ENCODE measurements at regions not wholly inside any gene's neighbourhood (a gene's known extent, or its start where the extent isn't known, plus 50 kb on each side); places are given as distances from the start of the nearest gene placed in this dataset.

DNA sequence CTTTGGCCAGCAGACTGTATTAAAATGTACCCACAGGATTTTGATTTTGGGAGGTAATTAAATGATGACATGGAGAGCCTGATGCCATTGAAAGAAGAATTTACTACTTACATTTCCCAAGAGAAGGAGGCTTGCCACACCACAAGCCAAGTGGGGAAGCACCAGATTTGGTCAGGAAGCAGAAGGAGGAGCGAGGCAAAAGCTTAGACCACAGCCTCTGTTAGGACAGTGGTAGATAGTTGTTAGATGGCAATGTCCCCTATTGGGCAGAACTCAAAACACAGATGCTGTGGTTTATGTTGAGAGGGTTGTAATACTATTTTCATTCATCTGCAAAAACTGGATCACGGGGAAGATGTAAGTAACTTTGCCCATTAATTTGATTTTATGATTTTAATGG, 709.4 kb downstream of the VRK1 start:
- ChIA-PET CTCF (no interaction called here), POLR2A (no interaction called here)
- Histone ChIP-seq H3K4me1 (ENCODE audit: control insufficient read depth, insufficient read depth, low read length) (no peaks in the 10 kb centered on the region), H3K9me3 (ENCODE audit: control insufficient read depth, insufficient read depth, low read depth, low read length) (no peaks in the 10 kb centered on the region), H3K4me3 (ENCODE audit: low read depth, low read length) (no peak overlapping the region), H3K36me3 (ENCODE audit: control insufficient read depth in 2 of 2, insufficient read depth in 1 of 2, low read length in 2 of 2) (no peaks in the 10 kb centered on the region), H3K27ac (ENCODE audit: extremely low read depth, low read depth, low read length) (no peak overlapping the region)
- TF ChIP-seq ZSCAN16 (tag by site-specific recombination; IDR thresholded peaks at IDR 0.05) (no peak), ZNF133 (tag by site-specific recombination; IDR thresholded peaks at IDR 0.05) (no peak), ZNF10 (tag by site-specific recombination; IDR thresholded peaks at IDR 0.05) (no peak), ZNF549 (tag by site-specific recombination; IDR thresholded peaks at IDR 0.05) (no peak)
- TF ChIP-seq, protein P1, sequence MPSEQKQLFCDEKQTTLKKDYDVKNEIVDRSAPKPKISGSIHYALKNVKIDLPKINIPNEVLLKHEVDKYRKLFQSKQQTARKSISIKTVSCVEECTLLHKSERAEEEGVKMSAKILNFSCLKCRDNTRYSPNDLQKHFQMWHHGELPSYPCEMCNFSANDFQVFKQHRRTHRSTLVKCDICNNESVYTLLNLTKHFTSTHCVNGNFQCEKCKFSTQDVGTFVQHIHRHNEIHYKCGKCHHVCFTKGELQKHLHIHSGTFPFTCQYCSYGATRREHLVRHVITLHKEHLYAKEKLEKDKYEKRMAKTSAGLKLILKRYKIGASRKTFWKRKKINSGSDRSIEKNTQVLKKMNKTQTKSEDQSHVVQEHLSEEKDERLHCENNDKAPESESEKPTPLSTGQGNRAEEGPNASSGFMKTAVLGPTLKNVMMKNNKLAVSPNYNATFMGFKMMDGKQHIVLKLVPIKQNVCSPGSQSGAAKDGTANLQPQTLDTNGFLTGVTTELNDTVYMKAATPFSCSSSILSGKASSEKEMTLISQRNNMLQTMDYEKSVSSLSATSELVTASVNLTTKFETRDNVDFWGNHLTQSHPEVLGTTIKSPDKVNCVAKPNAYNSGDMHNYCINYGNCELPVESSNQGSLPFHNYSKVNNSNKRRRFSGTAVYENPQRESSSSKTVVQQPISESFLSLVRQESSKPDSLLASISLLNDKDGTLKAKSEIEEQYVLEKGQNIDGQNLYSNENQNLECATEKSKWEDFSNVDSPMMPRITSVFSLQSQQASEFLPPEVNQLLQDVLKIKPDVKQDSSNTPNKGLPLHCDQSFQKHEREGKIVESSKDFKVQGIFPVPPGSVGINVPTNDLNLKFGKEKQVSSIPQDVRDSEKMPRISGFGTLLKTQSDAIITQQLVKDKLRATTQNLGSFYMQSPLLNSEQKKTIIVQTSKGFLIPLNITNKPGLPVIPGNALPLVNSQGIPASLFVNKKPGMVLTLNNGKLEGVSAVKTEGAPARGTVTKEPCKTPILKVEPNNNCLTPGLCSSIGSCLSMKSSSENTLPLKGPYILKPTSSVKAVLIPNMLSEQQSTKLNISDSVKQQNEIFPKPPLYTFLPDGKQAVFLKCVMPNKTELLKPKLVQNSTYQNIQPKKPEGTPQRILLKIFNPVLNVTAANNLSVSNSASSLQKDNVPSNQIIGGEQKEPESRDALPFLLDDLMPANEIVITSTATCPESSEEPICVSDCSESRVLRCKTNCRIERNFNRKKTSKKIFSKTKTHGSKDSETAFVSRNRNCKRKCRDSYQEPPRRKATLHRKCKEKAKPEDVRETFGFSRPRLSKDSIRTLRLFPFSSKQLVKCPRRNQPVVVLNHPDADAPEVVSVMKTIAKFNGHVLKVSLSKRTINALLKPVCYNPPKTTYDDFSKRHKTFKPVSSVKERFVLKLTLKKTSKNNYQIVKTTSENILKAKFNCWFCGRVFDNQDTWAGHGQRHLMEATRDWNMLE (tag by site-specific recombination; conservative IDR thresholded peaks at IDR 0.05; ENCODE audit: low read depth), result no peak
- TF ChIP-seq, protein P2, sequence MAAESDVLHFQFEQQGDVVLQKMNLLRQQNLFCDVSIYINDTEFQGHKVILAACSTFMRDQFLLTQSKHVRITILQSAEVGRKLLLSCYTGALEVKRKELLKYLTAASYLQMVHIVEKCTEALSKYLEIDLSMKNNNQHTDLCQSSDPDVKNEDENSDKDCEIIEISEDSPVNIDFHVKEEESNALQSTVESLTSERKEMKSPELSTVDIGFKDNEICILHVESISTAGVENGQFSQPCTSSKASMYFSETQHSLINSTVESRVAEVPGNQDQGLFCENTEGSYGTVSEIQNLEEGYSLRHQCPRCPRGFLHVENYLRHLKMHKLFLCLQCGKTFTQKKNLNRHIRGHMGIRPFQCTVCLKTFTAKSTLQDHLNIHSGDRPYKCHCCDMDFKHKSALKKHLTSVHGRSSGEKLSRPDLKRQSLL (tag by site-specific recombination; IDR thresholded peaks at IDR 0.05), result no peak
- TF ChIP-seq, protein P3, sequence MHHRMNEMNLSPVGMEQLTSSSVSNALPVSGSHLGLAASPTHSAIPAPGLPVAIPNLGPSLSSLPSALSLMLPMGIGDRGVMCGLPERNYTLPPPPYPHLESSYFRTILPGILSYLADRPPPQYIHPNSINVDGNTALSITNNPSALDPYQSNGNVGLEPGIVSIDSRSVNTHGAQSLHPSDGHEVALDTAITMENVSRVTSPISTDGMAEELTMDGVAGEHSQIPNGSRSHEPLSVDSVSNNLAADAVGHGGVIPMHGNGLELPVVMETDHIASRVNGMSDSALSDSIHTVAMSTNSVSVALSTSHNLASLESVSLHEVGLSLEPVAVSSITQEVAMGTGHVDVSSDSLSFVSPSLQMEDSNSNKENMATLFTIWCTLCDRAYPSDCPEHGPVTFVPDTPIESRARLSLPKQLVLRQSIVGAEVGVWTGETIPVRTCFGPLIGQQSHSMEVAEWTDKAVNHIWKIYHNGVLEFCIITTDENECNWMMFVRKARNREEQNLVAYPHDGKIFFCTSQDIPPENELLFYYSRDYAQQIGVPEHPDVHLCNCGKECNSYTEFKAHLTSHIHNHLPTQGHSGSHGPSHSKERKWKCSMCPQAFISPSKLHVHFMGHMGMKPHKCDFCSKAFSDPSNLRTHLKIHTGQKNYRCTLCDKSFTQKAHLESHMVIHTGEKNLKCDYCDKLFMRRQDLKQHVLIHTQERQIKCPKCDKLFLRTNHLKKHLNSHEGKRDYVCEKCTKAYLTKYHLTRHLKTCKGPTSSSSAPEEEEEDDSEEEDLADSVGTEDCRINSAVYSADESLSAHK (tag by site-specific recombination; IDR thresholded peaks at IDR 0.05), result no peak

DNA sequence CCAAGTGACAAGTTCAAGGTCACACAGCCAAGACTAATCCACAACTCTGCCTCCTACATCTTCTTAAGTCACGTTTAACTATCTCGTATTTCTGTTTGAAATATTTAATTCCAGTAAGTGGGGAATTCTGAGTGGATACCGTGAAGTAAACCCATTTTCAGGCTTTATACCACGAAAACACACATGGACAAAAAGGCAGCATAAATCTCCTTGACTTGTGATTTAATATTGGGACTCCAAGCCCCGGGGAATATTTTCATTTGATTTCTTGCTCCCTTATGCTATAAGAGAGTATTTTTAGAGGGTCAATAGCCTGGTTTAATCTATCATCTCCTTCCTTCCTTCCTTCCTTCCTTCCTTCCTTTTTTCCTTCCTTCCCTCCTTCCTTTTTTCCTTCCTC, 716.7 kb downstream of the VRK1 start:
- CTCF ChIA-PET, result no interaction called here

More for the DNA sequence above, 716.7 kb downstream of the VRK1 start:
- POLR2A ChIA-PET, result no interaction called here
- Histone ChIP-seq H3K4me3 (ENCODE audit: low read depth, low read length) (no peak overlapping the region), H3K9me3 (ENCODE audit: control insufficient read depth, insufficient read depth, low read depth, low read length) (no peaks in the 10 kb centered on the region), H3K27ac (ENCODE audit: extremely low read depth, low read depth, low read length) (no peak overlapping the region), H3K36me3 (ENCODE audit: control insufficient read depth in 2 of 2, insufficient read depth in 1 of 2, low read length in 2 of 2) (no peaks in the 10 kb centered on the region), H3K4me1 (ENCODE audit: control insufficient read depth, insufficient read depth, low read length) (no peaks in the 10 kb centered on the region)
- TF ChIP-seq ZNF76 (tag by site-specific recombination; IDR thresholded peaks at IDR 0.05; ENCODE audit: borderline replicate concordance, low read depth) (no peak), ZNF548 (tag by site-specific recombination; IDR thresholded peaks at IDR 0.05) (no peak), ZNF184 (tag by site-specific recombination; IDR thresholded peaks at IDR 0.05) (no peak), SETDB1 (IDR thresholded peaks at IDR 0.05; ENCODE audit: insufficient read length, low read length) (no peak)
- TF ChIP-seq, protein P4, sequence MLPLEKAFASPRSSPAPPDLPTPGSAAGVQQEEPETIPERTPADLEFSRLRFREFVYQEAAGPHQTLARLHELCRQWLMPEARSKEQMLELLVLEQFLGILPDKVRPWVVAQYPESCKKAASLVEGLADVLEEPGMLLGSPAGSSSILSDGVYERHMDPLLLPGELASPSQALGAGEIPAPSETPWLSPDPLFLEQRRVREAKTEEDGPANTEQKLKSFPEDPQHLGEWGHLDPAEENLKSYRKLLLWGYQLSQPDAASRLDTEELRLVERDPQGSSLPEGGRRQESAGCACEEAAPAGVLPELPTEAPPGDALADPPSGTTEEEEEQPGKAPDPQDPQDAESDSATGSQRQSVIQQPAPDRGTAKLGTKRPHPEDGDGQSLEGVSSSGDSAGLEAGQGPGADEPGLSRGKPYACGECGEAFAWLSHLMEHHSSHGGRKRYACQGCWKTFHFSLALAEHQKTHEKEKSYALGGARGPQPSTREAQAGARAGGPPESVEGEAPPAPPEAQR (tag by site-specific recombination; IDR thresholded peaks at IDR 0.05), result no peak
- TF ChIP-seq, protein P5, sequence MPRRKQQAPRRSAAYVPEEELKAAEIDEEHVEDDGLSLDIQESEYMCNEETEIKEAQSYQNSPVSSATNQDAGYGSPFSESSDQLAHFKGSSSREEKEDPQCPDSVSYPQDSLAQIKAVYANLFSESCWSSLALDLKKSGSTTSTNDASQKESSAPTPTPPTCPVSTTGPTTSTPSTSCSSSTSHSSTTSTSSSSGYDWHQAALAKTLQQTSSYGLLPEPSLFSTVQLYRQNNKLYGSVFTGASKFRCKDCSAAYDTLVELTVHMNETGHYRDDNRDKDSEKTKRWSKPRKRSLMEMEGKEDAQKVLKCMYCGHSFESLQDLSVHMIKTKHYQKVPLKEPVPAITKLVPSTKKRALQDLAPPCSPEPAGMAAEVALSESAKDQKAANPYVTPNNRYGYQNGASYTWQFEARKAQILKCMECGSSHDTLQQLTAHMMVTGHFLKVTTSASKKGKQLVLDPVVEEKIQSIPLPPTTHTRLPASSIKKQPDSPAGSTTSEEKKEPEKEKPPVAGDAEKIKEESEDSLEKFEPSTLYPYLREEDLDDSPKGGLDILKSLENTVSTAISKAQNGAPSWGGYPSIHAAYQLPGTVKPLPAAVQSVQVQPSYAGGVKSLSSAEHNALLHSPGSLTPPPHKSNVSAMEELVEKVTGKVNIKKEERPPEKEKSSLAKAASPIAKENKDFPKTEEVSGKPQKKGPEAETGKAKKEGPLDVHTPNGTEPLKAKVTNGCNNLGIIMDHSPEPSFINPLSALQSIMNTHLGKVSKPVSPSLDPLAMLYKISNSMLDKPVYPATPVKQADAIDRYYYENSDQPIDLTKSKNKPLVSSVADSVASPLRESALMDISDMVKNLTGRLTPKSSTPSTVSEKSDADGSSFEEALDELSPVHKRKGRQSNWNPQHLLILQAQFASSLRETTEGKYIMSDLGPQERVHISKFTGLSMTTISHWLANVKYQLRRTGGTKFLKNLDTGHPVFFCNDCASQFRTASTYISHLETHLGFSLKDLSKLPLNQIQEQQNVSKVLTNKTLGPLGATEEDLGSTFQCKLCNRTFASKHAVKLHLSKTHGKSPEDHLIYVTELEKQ (tag by site-specific recombination; IDR thresholded peaks at IDR 0.05; ENCODE audit: borderline replicate concordance), result no peak
